Retinal pigment epithelial cell (primary cell): ENCODE measurements at regions not wholly inside any gene's neighbourhood (a gene's known extent, or its start where the extent isn't known, plus 50 kb on each side); places are given as distances from the start of the nearest gene placed in this dataset.

ENCODE experiments used
- DNase-seq: peaks from one replicate; pipeline ENCODE4 v3.0.0-alpha.2; 2010; ENCODE audit warnings: low read depth
- H3K4me3 ChIP-seq: 2 replicates; pipeline ENCODE4 v1.5.1; 2011; ENCODE audit warnings: mild to moderate bottlenecking, low read length, control low read depth, moderate library complexity
- TF ChIP-seq, protein P1 (sequence below): conservative IDR thresholded peaks from 2 replicates; pipeline ENCODE4 v1.5.1; 2011; ENCODE audit warnings: low read depth, low read length, control low read depth, inconsistent platforms

GRCh38 chr2:106280722-106281446 lies 86.8 kb upstream of the UXS1 start:
- H3K4me3 ChIP-seq: no peak overlapping the region
- no peak for DNase-seq
- TF ChIP-seq, protein P1, sequence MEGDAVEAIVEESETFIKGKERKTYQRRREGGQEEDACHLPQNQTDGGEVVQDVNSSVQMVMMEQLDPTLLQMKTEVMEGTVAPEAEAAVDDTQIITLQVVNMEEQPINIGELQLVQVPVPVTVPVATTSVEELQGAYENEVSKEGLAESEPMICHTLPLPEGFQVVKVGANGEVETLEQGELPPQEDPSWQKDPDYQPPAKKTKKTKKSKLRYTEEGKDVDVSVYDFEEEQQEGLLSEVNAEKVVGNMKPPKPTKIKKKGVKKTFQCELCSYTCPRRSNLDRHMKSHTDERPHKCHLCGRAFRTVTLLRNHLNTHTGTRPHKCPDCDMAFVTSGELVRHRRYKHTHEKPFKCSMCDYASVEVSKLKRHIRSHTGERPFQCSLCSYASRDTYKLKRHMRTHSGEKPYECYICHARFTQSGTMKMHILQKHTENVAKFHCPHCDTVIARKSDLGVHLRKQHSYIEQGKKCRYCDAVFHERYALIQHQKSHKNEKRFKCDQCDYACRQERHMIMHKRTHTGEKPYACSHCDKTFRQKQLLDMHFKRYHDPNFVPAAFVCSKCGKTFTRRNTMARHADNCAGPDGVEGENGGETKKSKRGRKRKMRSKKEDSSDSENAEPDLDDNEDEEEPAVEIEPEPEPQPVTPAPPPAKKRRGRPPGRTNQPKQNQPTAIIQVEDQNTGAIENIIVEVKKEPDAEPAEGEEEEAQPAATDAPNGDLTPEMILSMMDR: no peak

DNA sequence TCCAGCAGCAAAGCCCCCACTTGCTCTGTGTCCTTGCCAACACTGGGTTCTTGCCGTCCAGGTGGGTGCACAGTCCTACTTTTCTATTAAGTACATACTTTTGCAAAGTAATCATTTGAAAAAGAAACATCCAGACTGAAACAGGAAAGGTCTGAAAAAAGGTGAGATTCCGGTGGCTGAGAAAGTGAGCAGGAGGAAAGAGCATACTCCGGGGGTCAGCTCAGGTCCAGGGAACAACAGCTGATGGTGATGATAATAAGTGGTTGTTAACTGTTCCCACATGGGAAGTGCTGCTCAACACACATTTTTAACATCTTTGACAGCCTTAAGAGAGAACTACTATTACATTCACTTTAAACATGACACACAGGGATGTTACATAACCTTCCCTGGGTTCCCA lies 86.1 kb upstream of the UXS1 start:
- TF ChIP-seq, protein P1: no peak
- H3K4me3 ChIP-seq: no peak overlapping the region
- DNase-seq: no peak

DNA sequence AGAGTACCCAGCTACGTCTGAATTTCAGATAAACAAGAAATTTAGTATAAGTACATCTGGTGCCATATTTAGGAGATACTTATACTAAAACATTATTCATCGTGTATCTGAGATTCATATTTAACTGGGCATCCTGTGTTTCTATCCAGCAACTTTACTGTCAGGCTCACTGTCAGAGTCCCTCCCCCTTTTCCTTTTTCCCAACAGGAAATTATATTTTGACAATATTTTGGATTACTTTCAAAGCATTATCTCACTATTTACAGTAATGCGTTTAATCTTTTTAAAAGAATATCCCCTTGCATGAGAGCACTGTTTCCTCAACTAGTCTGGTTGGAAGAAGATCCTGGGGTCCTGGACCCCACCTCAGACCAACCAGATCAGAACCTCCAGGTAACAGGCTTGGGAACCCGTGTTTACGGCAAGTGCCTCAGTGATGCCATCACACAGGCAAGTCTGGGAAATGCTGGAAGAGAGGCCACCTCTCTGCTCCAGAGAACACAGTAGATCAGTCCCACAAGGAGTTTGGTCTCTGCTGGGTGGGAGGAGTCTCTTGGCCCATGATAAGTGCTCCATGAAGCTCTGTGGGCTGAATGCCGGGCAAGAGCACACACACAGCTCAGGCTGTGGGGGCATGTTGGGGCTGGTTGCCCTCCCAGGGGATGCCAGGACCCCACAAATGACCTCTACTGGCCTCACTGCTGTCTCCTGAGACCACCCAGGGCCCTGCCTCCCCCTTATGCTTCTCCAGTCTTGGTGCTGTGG lies 84.2 kb upstream of the UXS1 start:
- no peak for DNase-seq
- H3K4me3 ChIP-seq: no peak overlapping the region
- TF ChIP-seq, protein P1: no peak

GRCh38 chr2:106277426-106277825 lies 83.3 kb upstream of the UXS1 start:
- no peak overlapping the region for H3K4me3 ChIP-seq
- TF ChIP-seq, protein P1: no peak
- DNase-seq: no peak

DNA sequence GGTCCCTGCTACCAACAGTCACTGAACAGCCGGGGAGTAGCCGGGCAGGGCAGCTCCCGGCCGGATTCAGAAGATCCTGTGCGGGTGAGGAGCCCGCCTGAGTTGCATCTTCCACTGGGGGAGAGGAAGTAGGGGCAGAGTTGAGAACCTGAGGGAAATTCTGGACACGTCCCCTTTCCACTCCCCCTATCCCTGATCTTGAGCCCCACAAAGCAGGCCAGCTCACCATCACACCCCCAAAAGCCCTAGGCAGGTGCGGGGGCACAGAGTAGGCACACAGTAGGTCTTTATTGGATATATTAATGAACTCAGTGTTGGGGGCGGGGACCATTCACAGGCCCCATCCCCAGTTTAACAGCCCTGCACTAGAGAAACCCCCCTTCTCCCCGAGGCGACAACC lies 81.9 kb upstream of the UXS1 start:
- TF ChIP-seq, protein P1: no peak
- no peak for DNase-seq
- no peak overlapping the region for H3K4me3 ChIP-seq

DNA sequence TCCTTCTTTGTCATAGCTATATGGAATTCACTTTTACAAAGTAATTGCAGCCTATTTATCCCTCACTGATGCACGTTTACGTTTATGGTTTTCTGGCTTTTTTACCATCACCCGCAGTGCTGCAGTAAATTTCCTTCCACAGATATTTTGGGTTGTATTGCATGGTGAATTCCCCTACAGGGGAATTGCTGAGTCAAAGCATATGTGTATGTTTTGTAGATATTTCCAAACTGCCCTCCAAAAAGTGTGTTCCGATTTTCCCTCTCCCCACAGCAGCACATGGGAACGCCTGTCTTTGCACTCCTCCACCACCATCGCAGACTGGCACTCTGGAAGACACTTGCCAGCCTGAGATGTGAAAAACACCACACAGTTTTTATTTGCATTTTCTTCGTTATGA lies 80.6 kb upstream of the UXS1 start:
- no peak overlapping the region for H3K4me3 ChIP-seq
- TF ChIP-seq, protein P1: no peak
- DNase-seq: no peak

- no peak for DNase-seq
- TF ChIP-seq, protein P1: no peak
- H3K4me3 ChIP-seq: no peak overlapping the region
Measured at GRCh38 chr2:106272216-106272807, 78.2 kb upstream of the UXS1 start.
